ENCODE measurements at regions not wholly inside any gene's neighbourhood (a gene's known extent, or its start where the extent isn't known, plus 50 kb on each side); places are given as distances from the start of the nearest gene placed in this dataset.

DNA sequence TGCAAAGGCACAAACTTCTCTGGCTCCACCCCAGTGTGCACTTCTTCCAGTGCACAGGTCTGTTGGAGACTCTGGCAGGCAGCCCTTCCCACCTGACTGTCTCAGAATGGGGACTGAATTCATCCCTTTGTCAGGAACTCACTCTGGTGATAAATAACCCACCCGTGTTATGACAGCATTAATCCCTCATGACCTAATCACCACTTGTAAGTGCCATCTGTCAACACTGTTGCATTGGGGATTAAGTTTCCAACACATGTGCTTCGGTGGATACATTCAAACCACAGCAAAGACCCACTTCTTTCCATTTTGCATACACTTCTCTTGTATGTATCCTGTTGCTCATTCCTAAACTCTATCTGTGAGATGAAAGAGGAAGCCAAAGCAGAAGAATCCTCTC, 1002.9 kb upstream of the IGFBP7 start:
- Histone ChIP-seq H3K79me2 (ENCODE audit: insufficient read depth, low read length) (no peaks in the 10 kb centered on the region), H3K4me2 (ENCODE audit: low read length) (no peak overlapping the region), H3K9me2 (ENCODE audit: low read depth, low read length) (no peaks in the 10 kb centered on the region), H3K27ac (ENCODE audit: low read depth, low read length, poor library complexity, severe bottlenecking) (no peak overlapping the region), H2AFZ (ENCODE audit: low read length) (no peak overlapping the region), H3K9me3 (ENCODE audit: low read length) (no peaks in the 10 kb centered on the region), H3K27me3 (ENCODE audit: insufficient read depth, low read length) (no peaks in the 10 kb centered on the region), H3F3A (ENCODE audit: insufficient read depth, low read length) (no peaks in the 10 kb centered on the region), H3K4me1 (ENCODE audit: insufficient read depth, low read length, severe bottlenecking) (no peaks in the 10 kb centered on the region), H3K4me3 (ENCODE audit: low read depth, low read length, poor library complexity, severe bottlenecking) (no peak overlapping the region), H3K9ac (ENCODE audit: low read length) (no peak overlapping the region), H3K36me3 (ENCODE audit: insufficient read depth, low read length) (no peaks in the 10 kb centered on the region), H4K20me1 (ENCODE audit: insufficient read depth, low read length) (no peaks in the 10 kb centered on the region)
- TF ChIP-seq EZH2 (IDR thresholded peaks at IDR 0.05; ENCODE audit: borderline replicate concordance, low read length) (no peak), CTCF (IDR thresholded peaks at IDR 0.05; ENCODE audit: low read length) (no peak)

DNA sequence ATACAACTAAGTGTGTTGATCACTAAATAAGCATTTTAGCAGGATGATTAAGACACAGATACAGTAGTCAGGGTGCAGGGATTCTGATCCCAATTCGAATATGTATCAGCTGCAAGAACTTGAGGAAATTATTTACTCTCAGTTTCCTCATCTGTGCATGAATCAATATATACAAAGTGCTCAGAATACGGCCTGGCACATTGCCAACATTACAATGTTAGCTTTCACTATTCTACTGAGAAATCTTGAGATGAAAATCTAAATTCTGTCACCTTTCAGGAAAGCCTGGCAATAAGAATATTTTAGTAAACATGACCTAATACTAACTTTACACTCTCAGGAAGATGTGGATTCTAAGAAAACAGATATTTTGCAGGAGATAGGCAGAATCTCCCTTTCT, 1001.6 kb upstream of the IGFBP7 start:
- no peaks in the 10 kb centered on the region for H3K27me3 ChIP-seq (ENCODE audit: insufficient read depth, low read length)
- H3F3A ChIP-seq (ENCODE audit: insufficient read depth, low read length) = no peaks in the 10 kb centered on the region
- H3K9me3 ChIP-seq (ENCODE audit: low read length) = no peaks in the 10 kb centered on the region
- no peak for TF ChIP-seq CTCF (IDR thresholded peaks at IDR 0.05; ENCODE audit: low read length)
- TF ChIP-seq EZH2 (IDR thresholded peaks at IDR 0.05; ENCODE audit: borderline replicate concordance, low read length) = no peak
- no peaks in the 10 kb centered on the region for H4K20me1 ChIP-seq (ENCODE audit: insufficient read depth, low read length)
- no peaks in the 10 kb centered on the region for H3K79me2 ChIP-seq (ENCODE audit: insufficient read depth, low read length)
- H3K36me3 ChIP-seq (ENCODE audit: insufficient read depth, low read length) = no peaks in the 10 kb centered on the region
- no peaks in the 10 kb centered on the region for H3K4me1 ChIP-seq (ENCODE audit: insufficient read depth, low read length, severe bottlenecking)
- no peak overlapping the region for H3K4me3 ChIP-seq (ENCODE audit: low read depth, low read length, poor library complexity, severe bottlenecking)
- H3K9ac ChIP-seq (ENCODE audit: low read length) = no peak overlapping the region
- no peak overlapping the region for H3K27ac ChIP-seq (ENCODE audit: low read depth, low read length, poor library complexity, severe bottlenecking)
- no peaks in the 10 kb centered on the region for H3K9me2 ChIP-seq (ENCODE audit: low read depth, low read length)
- no peak overlapping the region for H3K4me2 ChIP-seq (ENCODE audit: low read length)
- no peak overlapping the region for H2AFZ ChIP-seq (ENCODE audit: low read length)

DNA sequence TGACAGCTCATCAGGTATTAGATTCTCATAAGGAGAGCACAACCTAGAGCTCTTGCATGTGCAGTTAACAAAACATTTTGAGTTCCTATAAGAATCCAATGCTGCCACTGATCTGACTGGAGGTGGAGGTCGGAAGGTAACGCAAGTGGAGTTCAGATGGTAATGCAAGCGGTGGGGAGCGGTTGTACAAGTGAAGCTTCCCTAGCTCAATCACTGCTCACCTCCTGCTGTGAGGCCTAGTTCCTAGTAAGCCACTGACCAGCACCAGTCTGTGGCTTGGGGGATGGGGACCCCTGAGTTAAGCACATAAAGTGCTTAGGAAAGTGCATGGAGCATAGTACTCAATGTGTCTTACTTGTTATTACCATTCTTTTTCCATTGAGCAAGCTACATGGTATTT, 983.2 kb upstream of the IGFBP7 start:
- Histone ChIP-seq H3K36me3 (ENCODE audit: insufficient read depth, low read length) (no peaks in the 10 kb centered on the region), H4K20me1 (ENCODE audit: insufficient read depth, low read length) (no peaks in the 10 kb centered on the region), H3K79me2 (ENCODE audit: insufficient read depth, low read length) (no peaks in the 10 kb centered on the region), H3K9me3 (ENCODE audit: low read length) (no peaks in the 10 kb centered on the region), H2AFZ (ENCODE audit: low read length) (no peak overlapping the region), H3K4me3 (ENCODE audit: low read depth, low read length, poor library complexity, severe bottlenecking) (no peak overlapping the region), H3K27me3 (ENCODE audit: insufficient read depth, low read length) (no peaks in the 10 kb centered on the region), H3K4me2 (ENCODE audit: low read length) (no peak overlapping the region), H3K4me1 (ENCODE audit: insufficient read depth, low read length, severe bottlenecking) (no peaks in the 10 kb centered on the region), H3K9ac (ENCODE audit: low read length) (no peak overlapping the region), H3F3A (ENCODE audit: insufficient read depth, low read length) (no peaks in the 10 kb centered on the region), H3K9me2 (ENCODE audit: low read depth, low read length) (no peaks in the 10 kb centered on the region), H3K27ac (ENCODE audit: low read depth, low read length, poor library complexity, severe bottlenecking) (no peak overlapping the region)
- TF ChIP-seq CTCF (IDR thresholded peaks at IDR 0.05; ENCODE audit: low read length) (no peak), EZH2 (IDR thresholded peaks at IDR 0.05; ENCODE audit: borderline replicate concordance, low read length) (no peak)

All from OCI-LY1 (cell line).